Aorta (tissue), 5 donors: ENCODE measurements at regions not wholly inside any gene's neighbourhood (a gene's known extent, or its start where the extent isn't known, plus 50 kb on each side); places are given as distances from the start of the nearest gene placed in this dataset.

Experiments
- ATAC-seq: fragments of 200-7000 bp; cut with Tn5 transposase; one replicate; pipeline ENCODE4 v1.9.1; 2022; ENCODE audit warnings: moderate library complexity; ENCODE audit not compliant: low FRiP score
- DNase-seq, 2 donors: peaks; one replicate each; pipeline ENCODE4 v3.0.0-alpha.2; 2020
- H3K27ac ChIP-seq, 2 donors: one replicate each; pipeline ENCODE4 v1.5.1; 2013; ENCODE audit warnings: low read length in 2 of 2, mild to moderate bottlenecking in 2 of 2, moderate library complexity in 2 of 2, control low read depth in 1 of 2, inconsistent platforms in 1 of 2, low read depth in 1 of 2
- H3K27me3 ChIP-seq, 2 donors: one replicate each; pipeline ENCODE4 v1.6.1; 2013; ENCODE audit warnings: control low read depth in 1 of 2, low read length in 1 of 2, mild to moderate bottlenecking in 1 of 2, moderate library complexity in 1 of 2; ENCODE audit not compliant: insufficient read depth in 2 of 2, control insufficient read depth in 1 of 2
- H3K36me3 ChIP-seq, 2 donors: one replicate each; pipeline ENCODE4 v1.6.1; 2013; ENCODE audit warnings: control low read depth in 1 of 2, low read length in 1 of 2, mild to moderate bottlenecking in 1 of 2; ENCODE audit not compliant: insufficient read depth in 2 of 2, control insufficient read depth in 1 of 2
- H3K4me1 ChIP-seq, 2 donors: one replicate each; pipeline ENCODE4 v1.6.1; 2013; ENCODE audit warnings: low read length in 2 of 2, control low read depth in 1 of 2, mild to moderate bottlenecking in 1 of 2, moderate library complexity in 1 of 2; ENCODE audit not compliant: insufficient read depth in 2 of 2, control insufficient read depth in 1 of 2
- H3K4me3 ChIP-seq, 2 donors: one replicate each; pipeline ENCODE4 v1.5.1; 2013; ENCODE audit warnings: low read length in 2 of 2, control low read depth in 1 of 2, mild to moderate bottlenecking in 1 of 2
- H3K9me3 ChIP-seq: one replicate; pipeline ENCODE4 v1.6.1; 2013; ENCODE audit warnings: mild to moderate bottlenecking, low read length; ENCODE audit not compliant: control insufficient read depth
- WGBS, 2 donors: extraction: QIAGEN DNeasy Blood & Tissue Kit; methylation state at CpG; one replicate each; pipeline ENCODE4 v1.1.7; 2013; 5-methylcytosine and 5-hydroxymethylcytosine counted together
- intact Hi-C, 2 donors: fragments of 100-400 bp; cut with DNase I; formaldehyde crosslinking; loops; one replicate each; pipeline versions ENCODE4 v1.14.2 to v1.15.0; 2022
- donor health status: healthy with polysubstance abuse.
- donor health status: Bipolar disorder and iron deficiency.
- donor health status: DM: no; HTN: no; CAD: no.
- donor health status: DM: no; HTN: no; CAD: no.
- donor health status: DM: yes; HTN: yes; CAD: no.

DNA sequence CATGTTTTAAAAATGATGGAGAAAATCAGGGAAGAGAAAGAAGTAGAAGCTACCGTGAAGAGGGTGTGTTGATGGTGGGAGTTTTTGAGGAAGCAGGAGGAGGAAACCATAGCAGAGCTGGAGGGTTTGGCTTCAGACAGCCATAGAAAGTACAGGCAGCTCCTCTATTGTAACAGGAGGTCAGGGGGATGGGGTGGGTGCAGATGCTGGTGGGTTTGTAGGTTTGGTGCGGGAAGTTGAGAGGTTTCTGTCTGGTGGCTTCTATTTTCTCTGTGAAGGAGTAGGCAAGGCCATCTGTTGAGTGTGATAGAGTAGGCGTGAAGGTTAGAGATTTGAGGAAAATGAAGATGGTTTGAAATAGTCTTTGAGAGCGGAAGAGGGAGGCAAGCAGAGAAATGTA is 97.7 kb upstream of the TBC1D5 start:
- no peak for ATAC-seq
- H3K9me3 ChIP-seq: no peaks in the 10 kb centered on the region
- 88 to 91% methylated on average over 4 of the region's 4 CpGs for WGBS, 2 donors

GRCh38 chr3:17836919-17837318 is 94.5 kb upstream of the TBC1D5 start:
- H3K27ac ChIP-seq: no peak overlapping the region
- H3K4me3 ChIP-seq: no peak overlapping the region
- DNase-seq: no peak
- WGBS, 2 donors: 87 to 88% methylated on average over 6 of the region's 6 CpGs
- intact Hi-C loops: no loop called here
- H3K27me3 ChIP-seq: no peaks in the 10 kb centered on the region
- no peaks in the 10 kb centered on the region for H3K9me3 ChIP-seq
- ATAC-seq: no peak
- H3K36me3 ChIP-seq: no peaks in the 10 kb centered on the region
- H3K4me1 ChIP-seq: no peaks in the 10 kb centered on the region

More for the DNA sequence above, 97.7 kb upstream of the TBC1D5 start:
- Histone ChIP-seq H3K4me1 (no peaks in the 10 kb centered on the region), H3K27me3 (no peaks in the 10 kb centered on the region), H3K4me3 (no peak overlapping the region), H3K36me3 (no peaks in the 10 kb centered on the region), H3K27ac (no peak overlapping the region)
- intact Hi-C loops: loop anchor here (2.0 to 10.0 kb wide), 3 partner anchors 409 to 585 kb away; no protein-coding TSS in a partner anchor
- DNase-seq: no peak

DNA sequence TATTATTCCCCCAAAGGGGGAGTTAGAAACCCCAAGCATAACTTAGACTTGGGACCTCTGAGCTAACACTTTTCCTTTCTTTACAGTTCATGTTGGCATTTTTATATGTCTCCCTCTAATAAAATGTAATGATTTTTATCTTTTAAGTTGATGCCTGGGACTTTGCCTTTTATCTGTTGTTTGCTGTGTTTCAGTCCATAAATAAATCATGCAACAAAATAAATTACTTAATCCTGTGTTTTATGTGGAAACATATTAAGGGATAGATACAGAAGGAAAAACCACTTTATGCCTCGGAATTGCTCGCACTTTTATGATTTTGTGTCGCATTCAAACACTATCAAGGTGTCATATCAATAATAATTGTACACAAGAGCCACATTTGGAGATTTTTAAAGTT is 93.7 kb upstream of the TBC1D5 start:
- Histone ChIP-seq H3K27ac (no peak overlapping the region), H3K36me3 (no peaks in the 10 kb centered on the region), H3K4me1 (no peaks in the 10 kb centered on the region), H3K9me3 (no peaks in the 10 kb centered on the region), H3K27me3 (no peaks in the 10 kb centered on the region), H3K4me3 (no peak overlapping the region)
- no peak for ATAC-seq
- 84 to 91% methylated on average over 3 of the region's 3 CpGs for WGBS, 2 donors
- intact Hi-C loops: no loop called here
- DNase-seq: no peak

DNA sequence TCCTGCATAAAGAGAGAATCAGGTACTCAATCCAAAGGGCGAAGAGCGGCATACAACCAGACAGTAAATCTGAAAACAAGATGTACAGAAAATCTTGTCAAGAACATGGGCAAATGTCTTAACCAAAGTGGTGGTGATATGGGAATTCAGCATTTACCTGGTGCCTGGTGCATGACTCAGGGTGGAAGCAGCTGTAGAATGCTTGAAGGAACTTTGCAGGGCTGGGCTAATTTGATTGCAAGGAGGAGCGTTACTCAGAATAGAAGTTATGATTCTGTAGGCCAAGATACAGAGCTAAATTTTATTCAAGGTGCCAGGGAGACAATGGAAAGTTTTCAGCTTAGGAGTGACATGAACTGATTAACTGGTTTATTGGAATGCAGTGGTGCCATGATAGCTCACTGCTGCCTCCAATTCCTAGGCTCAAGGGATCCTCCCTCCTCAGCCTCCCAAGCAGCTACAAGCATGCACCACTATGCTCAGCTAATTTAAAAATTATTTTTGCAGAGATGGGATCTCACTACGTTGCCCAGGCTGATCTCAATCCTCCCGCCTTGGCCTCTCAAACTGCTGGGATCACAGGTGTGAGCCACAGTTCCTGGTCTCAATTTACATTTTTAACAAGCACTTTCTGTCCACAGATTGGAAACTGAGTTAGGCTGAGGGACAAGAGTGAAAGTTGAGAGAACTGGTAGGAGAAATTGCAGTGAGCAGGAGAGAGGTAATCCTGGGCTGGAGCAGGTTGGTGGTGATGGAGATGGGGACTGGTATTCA is 91.5 kb upstream of the TBC1D5 start:
- H3K4me1 ChIP-seq: no peaks in the 10 kb centered on the region
- intact Hi-C loops: no loop called here

GRCh38 chr3:17832016-17832415 is 89.6 kb upstream of the TBC1D5 start:
- 93 to 97% methylated on average over 2 of the region's 2 CpGs for WGBS, 2 donors
- Histone ChIP-seq H3K27ac (no peak overlapping the region), H3K4me3 (no peak overlapping the region), H3K4me1 (no peaks in the 10 kb centered on the region), H3K27me3 (no peaks in the 10 kb centered on the region), H3K9me3 (no peaks in the 10 kb centered on the region), H3K36me3 (no peaks in the 10 kb centered on the region)
- DNase-seq: no peak
- intact Hi-C loops: no loop called here
- no peak for ATAC-seq

More for the DNA sequence above, 91.5 kb upstream of the TBC1D5 start:
- 93 to 95% methylated on average over 5 of the region's 5 CpGs for WGBS, 2 donors
- Histone ChIP-seq H3K27me3 (no peaks in the 10 kb centered on the region), H3K4me3 (no peak overlapping the region), H3K36me3 (no peaks in the 10 kb centered on the region), H3K9me3 (no peaks in the 10 kb centered on the region), H3K27ac (no peak overlapping the region)
- no peak for DNase-seq
- ATAC-seq: no peak

DNA sequence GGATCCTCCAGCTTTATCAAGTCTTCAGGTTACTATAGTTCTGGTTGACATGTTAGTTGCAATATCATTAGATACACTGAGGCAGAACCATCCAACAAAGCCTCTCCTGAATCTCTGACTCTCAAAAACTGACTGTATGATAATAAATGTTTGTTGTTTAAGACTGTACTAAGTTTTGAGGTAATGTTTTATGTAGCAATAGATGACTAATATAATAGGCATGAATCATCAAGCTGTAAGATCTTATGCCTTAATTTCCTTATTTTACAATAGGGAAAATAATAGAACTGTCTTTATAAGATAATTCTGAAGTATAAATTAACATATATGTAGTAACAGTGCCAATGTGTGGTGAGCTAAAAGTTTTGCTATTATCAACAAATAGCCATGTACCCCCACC is 88.9 kb upstream of the TBC1D5 start:
- Histone ChIP-seq H3K27ac (no peak overlapping the region), H3K36me3 (no peaks in the 10 kb centered on the region), H3K9me3 (no peaks in the 10 kb centered on the region), H3K27me3 (no peaks in the 10 kb centered on the region), H3K4me1 (no peaks in the 10 kb centered on the region), H3K4me3 (no peak overlapping the region)
- ATAC-seq: no peak
- no peak for DNase-seq
- intact Hi-C loops: no loop called here

DNA sequence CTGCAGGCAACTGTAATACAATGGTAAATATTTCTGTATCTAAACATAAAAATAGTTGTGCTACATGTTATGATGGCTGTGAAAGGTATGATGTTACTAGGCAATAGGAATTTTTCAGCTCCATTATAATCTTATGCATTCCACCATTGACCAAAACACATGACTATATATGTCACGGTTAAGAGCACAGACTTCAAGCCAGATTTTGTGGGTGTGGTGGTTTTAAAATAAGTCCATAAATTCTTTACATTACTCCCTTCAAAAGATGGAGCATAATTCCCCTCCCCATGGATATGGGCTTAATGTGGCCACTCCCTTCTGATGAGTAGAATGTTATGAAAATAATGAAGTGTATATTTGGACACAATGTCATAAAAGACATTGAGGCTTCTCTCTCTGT is 88.4 kb upstream of the TBC1D5 start:
- Histone ChIP-seq H3K27me3 (no peaks in the 10 kb centered on the region), H3K4me1 (no peaks in the 10 kb centered on the region), H3K4me3 (no peak overlapping the region), H3K9me3 (no peaks in the 10 kb centered on the region), H3K27ac (no peak overlapping the region), H3K36me3 (no peaks in the 10 kb centered on the region)
- ATAC-seq: no peak
- intact Hi-C loops: no loop called here
- 76 to 85% methylated on average over 1 of the region's 1 CpG for WGBS, 2 donors
- DNase-seq: no peak

DNA sequence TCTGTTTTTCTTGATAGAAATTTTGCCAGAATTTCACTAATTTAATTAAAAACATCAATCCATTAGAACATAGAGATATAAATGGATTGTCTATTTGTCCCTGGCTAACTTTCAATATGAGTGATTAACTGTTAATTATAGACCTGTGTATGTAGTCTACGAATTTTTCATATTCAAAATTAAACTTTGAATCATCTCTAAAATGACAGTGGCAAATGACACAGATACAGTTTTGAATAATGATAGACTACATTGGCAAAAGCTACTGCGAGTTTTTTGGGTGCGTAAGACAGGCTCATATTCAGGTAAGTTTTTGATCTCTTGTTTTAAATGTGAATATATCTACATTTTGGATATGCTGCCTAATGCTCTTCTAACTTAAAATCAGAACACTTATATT is 86.0 kb upstream of the TBC1D5 start:
- Histone ChIP-seq H3K4me3 (no peak overlapping the region), H3K9me3 (no peaks in the 10 kb centered on the region), H3K4me1 (no peaks in the 10 kb centered on the region), H3K27me3 (no peaks in the 10 kb centered on the region), H3K36me3 (no peaks in the 10 kb centered on the region), H3K27ac (no peak overlapping the region)
- ATAC-seq (no peak), DNase-seq (no peak)
- intact Hi-C loops: no loop called here
- WGBS, 2 donors: 90 to 94% methylated on average over 3 of the region's 3 CpGs

DNA sequence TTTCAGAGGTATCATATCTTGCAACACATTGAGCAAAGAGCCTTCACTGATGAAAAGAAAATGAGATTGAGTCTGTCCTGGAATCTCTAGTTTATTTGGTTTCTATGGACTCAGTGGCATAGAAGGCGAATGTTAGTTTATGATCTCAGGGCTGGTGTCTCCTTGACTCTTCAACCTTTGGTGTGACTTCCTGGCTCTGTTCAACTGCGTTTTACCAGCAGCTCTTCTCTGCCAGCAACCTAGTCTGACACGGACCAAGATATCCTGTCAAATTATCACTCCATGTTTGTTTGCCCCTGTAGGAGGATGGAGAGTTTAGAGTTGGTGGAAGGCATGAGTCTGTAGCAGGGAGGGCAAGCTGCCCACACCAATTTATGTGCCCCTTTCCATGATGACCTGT is 82.9 kb upstream of the TBC1D5 start:
- Histone ChIP-seq H3K36me3 (no peaks in the 10 kb centered on the region), H3K27ac (no peak overlapping the region), H3K4me1 (no peaks in the 10 kb centered on the region), H3K4me3 (no peak overlapping the region), H3K27me3 (no peaks in the 10 kb centered on the region), H3K9me3 (no peaks in the 10 kb centered on the region)
- intact Hi-C loops: no loop called here
- 75 to 84% methylated on average over 3 of the region's 3 CpGs for WGBS, 2 donors
- ATAC-seq (no peak), DNase-seq (no peak)
